Muscle layer of duodenum (tissue), 2 donors: ENCODE measurements at regions not wholly inside any gene's neighbourhood (a gene's known extent, or its start where the extent isn't known, plus 50 kb on each side); places are given as distances from the start of the nearest gene placed in this dataset.
"Not testable (repeated sequence)": the region's sequence is repeated elsewhere in the genome, so short reads cannot be mapped to it uniquely, and the experiment has no call there.

Experiments used
- H3K27ac ChIP-seq: one replicate; pipeline ENCODE4 v1.7.0; 2013; ENCODE audit warnings: mild to moderate bottlenecking, low read length
- H3K27me3 ChIP-seq: one replicate; pipeline ENCODE4 v1.7.0; 2013; ENCODE audit warnings: low read depth, mild to moderate bottlenecking, control low read depth, low read length
- H3K36me3 ChIP-seq, 2 donors: one replicate each; pipeline ENCODE4 v1.7.0; 2013; ENCODE audit warnings: low read length in 2 of 2, control low read depth in 1 of 2, mild to moderate bottlenecking in 1 of 2; ENCODE audit not compliant: insufficient read depth in 2 of 2, control insufficient read depth in 1 of 2
- H3K4me1 ChIP-seq, 2 donors: one replicate each; pipeline ENCODE4 v1.7.0; 2013; ENCODE audit warnings: low read length in 2 of 2, mild to moderate bottlenecking in 2 of 2, control low read depth in 1 of 2, moderate library complexity in 1 of 2; ENCODE audit not compliant: insufficient read depth in 2 of 2, control insufficient read depth in 1 of 2
- H3K4me3 ChIP-seq, 2 donors: one replicate each; pipeline ENCODE4 v1.7.0; 2013; ENCODE audit warnings: low read length in 2 of 2, low read depth in 1 of 2, mild to moderate bottlenecking in 1 of 2
- H3K9me3 ChIP-seq, 2 donors: one replicate each; pipeline ENCODE4 v1.7.0; 2013; ENCODE audit warnings: low read length in 2 of 2, control low read depth in 1 of 2, mild to moderate bottlenecking in 1 of 2; ENCODE audit not compliant: control insufficient read depth in 1 of 2
- donor health status: healthy.

DNA sequence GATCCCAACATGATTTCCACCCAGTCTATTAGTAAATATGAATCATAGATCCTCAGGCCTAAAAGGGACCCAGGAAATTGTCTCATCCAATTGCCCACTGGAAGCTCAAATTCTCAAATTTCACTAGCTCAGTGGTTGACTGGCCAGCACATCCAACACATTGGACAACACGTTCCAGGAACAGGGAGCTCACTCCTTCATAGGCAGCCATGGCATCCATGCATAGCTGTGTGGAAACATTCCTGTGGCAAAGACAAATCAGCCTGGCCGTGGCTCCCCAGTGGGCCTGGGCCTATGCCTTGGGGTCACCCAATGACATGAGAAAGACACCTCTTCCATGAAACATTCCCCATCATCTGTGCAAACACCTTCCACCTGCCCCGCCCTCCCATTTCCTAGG is 261.1 kb downstream of the ANAPC1 start:
- H3K4me1 ChIP-seq: peaks cover 0 to 1% of the 10 kb centered on the region in 2 donors
- no peaks in the 10 kb centered on the region for H3K27me3 ChIP-seq
- H3K4me3 ChIP-seq: no peak overlapping the region
- peaks cover 0 to 6% of the 10 kb centered on the region in 2 donors for H3K9me3 ChIP-seq
- no peaks in the 10 kb centered on the region for H3K36me3 ChIP-seq
- H3K27ac ChIP-seq: no peak overlapping the region

DNA sequence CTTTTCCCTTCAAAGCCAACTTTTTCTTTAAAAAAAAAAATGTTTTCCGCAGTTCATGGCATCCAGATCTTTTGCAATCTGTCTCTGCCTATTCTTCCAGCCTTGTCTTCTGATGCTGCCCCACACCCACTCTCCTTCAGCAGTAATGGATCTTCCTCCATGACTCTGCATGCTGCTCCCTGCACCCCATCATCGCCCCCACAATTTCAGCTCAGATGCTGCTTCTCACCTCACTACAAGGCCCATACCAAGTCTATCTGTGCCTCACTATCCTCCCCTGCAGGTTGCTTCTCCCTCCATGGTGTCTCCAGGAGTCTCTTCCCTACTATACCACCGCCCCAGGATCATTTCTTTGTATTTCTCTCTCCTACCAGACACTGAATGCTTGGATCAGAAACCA is 260.6 kb downstream of the ANAPC1 start:
- no peaks in the 10 kb centered on the region for H3K27me3 ChIP-seq
- H3K27ac ChIP-seq: no peak overlapping the region
- H3K36me3 ChIP-seq: no peaks in the 10 kb centered on the region
- H3K4me3 ChIP-seq: no peak overlapping the region
- H3K9me3 ChIP-seq: peaks cover 0 to 9% of the 10 kb centered on the region in 2 donors
- H3K4me1 ChIP-seq: no peaks in the 10 kb centered on the region

DNA sequence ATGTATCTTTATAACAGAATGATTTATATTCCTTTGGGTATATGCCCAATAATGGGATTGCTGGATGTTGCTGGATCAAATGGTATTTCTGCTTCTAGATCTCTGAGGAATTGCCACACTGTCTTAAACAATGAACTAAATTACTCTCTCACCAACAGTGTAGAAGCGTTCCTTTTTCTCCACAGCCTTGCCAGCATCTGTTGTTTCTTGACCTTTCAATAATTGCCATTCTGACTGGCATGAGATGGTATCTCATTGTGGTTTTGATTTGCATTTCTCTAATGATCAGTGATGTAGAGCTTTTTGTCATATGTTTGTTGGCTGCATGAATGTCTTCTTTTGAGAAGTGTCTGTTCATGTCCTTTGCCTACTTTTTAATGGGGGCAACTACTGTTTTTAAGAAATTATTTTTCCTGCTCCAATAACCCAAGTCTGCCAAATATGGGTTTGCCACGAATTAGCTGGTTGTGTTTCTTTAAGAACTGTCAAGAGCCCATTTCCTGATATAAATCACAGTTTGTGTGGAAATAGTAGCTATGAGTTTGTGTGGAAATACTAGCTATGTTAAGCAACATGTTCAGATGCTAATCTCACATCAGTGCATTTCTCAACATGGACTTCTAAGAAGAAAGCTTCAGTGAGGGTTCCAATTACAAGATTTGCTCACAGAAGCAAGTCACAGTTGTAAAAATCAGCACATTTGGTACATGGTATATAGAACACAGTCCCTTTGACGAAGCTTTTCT is 259.4 kb downstream of the ANAPC1 start:
- H3K36me3 ChIP-seq: no peaks in the 10 kb centered on the region
- H3K27ac ChIP-seq: no peak overlapping the region

DNA sequence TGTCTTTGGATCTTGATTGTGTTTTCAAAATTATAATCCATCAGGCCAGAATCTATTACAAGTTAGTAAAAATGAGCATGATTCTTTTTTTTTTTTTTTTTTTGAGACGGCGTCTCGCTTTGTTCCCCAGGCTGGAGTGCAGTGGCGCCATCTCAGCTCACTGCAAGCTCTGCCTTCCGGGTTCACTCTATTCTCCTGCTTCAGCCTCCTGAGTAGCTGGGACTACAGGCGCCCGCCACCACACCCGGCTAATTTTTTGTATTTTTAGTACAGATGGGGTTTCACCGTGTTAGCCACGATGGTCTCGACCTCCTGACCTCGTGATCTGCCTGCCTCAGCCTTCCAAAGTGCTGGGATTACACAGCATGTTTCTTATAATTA is 258.8 kb downstream of the ANAPC1 start:
- H3K27me3 ChIP-seq, H3K4me1 ChIP-seq, H3K4me3 ChIP-seq, H3K27ac ChIP-seq, H3K36me3 ChIP-seq: not testable (repeated sequence)
- H3K9me3 ChIP-seq: peaks cover 4 to 14% of the 10 kb centered on the region in 2 donors

More for the DNA sequence above, 259.4 kb downstream of the ANAPC1 start:
- H3K4me1 ChIP-seq: no peaks in the 10 kb centered on the region
- peaks cover 4 to 14% of the 10 kb centered on the region in 2 donors for H3K9me3 ChIP-seq
- no peak overlapping the region for H3K4me3 ChIP-seq
- H3K27me3 ChIP-seq: no peaks in the 10 kb centered on the region

DNA sequence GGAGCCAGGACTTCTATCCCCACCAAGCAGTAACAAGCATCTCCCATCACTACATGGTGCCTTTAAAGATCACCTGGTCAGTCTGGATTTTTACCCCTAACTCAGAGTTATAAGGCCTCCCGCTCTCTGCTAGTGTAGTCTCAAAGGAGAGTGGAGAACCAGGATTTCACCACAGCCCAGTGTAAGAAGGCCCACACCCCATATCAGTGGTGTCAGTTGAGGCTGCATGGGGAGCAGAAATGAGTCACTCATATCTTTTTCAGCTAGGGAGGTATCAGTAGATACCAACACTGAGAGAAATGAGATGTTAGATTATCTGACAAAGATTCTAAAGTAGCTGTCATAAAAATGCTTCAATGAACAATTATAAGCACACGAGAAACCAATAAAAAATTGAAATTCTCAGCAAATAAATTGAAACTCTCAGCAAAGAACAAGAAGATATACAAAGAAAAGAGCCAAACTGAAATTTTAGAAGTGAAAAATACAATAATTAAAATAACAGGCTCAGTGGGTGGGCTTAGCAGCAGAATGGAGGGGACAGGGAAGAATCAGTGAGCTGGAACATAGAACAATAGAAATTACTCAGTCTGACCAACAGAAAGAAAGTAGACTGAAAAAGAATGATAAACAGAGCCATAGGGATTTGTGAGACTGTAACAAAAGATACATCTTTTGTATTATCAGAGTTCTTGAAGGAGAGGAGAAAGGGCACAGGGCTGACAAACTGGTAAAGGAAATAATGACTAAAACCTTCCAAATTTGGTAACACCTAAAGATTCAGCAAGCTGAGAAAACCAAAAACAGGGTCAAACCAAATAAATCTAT is 257.7 kb downstream of the ANAPC1 start:
- Histone ChIP-seq H3K27ac (no peak overlapping the region), H3K36me3 (no peaks in the 10 kb centered on the region)

DNA sequence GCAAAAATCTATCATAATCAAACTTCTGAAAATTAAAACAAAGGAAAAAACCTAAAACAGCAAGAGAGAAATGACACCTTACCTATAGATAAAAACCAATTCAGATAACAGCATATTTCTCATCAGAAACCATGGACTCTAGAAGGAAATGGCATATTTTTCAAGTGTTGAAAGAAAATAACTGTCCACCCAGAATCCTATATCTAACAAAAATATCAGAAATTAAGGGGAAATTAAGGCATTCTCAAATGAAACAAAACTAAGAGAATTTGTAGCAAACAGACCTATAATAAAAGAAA is 257.2 kb downstream of the ANAPC1 start:
- no peaks in the 10 kb centered on the region for H3K27me3 ChIP-seq
- no peak overlapping the region for H3K4me3 ChIP-seq
- H3K9me3 ChIP-seq: peaks cover 4 to 14% of the 10 kb centered on the region in 2 donors
- no peak overlapping the region for H3K27ac ChIP-seq
- no peaks in the 10 kb centered on the region for H3K4me1 ChIP-seq
- H3K36me3 ChIP-seq: no peaks in the 10 kb centered on the region

More for the DNA sequence above, 257.7 kb downstream of the ANAPC1 start:
- Histone ChIP-seq H3K9me3 (peaks cover 4 to 14% of the 10 kb centered on the region in 2 donors), H3K4me3 (no peak overlapping the region), H3K4me1 (no peaks in the 10 kb centered on the region), H3K27me3 (no peaks in the 10 kb centered on the region)

DNA sequence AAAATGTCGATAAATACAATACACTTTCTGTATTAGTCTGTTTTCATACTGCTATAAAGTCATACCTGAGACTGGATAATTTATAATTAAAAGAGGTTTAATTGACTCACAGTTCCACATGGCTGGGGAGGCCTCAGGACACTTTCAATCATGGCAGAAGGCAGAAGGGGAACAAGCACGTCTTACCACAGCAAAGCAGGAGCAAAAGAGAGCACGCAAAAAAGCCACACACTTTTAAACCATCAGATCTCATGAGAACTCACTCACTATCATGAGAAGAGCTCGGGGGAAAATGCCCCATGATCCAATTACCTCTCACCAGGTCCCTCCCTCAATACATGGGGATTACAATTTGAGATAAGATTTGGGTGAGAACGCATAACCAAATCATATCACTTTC is 256.7 kb downstream of the ANAPC1 start:
- Histone ChIP-seq H3K4me1 (no peaks in the 10 kb centered on the region), H3K36me3 (no peaks in the 10 kb centered on the region), H3K9me3 (peaks cover 4 to 14% of the 10 kb centered on the region in 2 donors), H3K27ac (no peak overlapping the region), H3K27me3 (no peaks in the 10 kb centered on the region), H3K4me3 (no peak overlapping the region)

DNA sequence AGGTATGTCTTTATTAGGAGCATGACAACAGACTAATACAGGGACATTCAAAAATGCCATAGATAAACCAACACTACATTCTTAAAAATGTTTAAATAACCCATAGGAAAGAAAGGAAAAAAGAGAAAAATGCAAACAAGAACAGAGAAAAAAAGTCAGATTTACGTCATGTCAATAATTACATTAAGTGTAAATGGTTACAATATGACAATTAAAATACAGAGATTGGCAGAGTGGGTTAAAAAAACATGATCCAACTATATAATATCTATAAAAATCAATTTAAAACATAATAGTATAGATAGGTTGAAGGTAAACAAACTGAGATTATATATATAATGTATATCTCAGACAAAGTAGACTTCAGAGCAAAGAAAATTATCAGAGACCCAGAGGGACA is 255.8 kb downstream of the ANAPC1 start:
- H3K36me3 ChIP-seq: no peaks in the 10 kb centered on the region
- H3K9me3 ChIP-seq: peaks cover 4 to 14% of the 10 kb centered on the region in 2 donors
- no peaks in the 10 kb centered on the region for H3K4me1 ChIP-seq
- no peak overlapping the region for H3K27ac ChIP-seq
- no peaks in the 10 kb centered on the region for H3K27me3 ChIP-seq
- H3K4me3 ChIP-seq: no peak overlapping the region

DNA sequence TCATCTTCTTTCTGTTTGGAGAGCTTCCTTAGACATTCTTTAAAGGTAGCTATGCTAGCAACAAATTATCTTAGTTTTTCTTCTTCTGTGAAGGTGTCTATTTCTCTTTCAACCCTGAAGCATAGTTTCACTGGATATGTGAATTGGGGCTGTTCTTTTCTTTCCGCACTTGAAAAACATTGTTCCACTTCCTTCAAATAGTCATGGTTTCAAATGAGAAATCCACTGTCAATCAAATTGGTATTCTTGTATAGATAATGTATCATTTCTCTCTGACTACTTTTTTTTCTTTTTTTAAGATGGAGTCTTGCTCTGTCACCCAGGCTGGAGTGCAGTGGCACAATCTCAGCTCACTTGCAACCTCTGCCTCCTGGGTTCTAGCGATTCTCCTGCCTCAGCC is 254.0 kb downstream of the ANAPC1 start:
- H3K27ac ChIP-seq: no peak overlapping the region
- H3K9me3 ChIP-seq: peaks cover 4 to 14% of the 10 kb centered on the region in 2 donors
- no peaks in the 10 kb centered on the region for H3K4me1 ChIP-seq
- no peaks in the 10 kb centered on the region for H3K27me3 ChIP-seq
- no peak overlapping the region for H3K4me3 ChIP-seq
- no peaks in the 10 kb centered on the region for H3K36me3 ChIP-seq

DNA sequence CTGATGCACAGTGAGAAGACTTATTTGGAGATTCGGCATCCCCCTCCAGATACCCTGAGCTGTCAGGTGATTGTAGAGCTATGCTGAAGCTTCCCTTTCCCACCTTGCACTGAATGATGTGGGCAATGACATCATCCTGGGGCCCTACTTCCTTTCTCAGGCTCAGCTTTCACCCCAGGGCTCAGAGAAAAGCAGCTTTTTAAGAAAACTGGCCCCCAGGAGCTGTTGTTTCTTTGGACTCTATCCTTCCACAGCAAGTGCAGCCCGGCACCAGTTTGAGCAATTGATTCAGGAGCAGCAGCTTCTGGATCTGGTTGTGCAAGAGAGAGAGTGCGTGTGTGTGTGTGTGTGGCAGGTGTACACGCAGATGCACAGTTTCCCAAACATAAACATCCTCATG is 251.3 kb downstream of the ANAPC1 start:
- Histone ChIP-seq H3K27ac (no peak overlapping the region), H3K4me1 (no peaks in the 10 kb centered on the region), H3K36me3 (no peaks in the 10 kb centered on the region), H3K9me3 (peaks cover 4 to 8% of the 10 kb centered on the region in 2 donors), H3K4me3 (no peak overlapping the region), H3K27me3 (no peaks in the 10 kb centered on the region)

DNA sequence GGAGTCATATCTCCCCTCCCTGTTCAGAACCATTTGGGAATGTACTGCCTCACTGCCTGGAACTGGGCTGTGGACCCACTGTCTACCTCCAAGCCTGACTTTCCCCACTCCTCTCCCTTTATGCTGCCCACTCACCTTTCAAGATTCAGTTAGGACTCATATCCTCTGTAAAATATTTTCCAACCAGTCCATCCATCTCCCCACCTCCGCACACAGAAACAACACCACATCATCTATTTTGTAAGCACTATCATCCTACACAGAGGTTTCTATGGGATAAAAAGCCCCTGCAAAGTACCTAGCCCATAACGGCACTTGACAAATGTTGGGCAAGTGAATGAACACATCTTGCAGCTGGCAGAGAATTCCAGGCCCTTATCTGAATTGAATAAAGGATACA is 250.8 kb downstream of the ANAPC1 start:
- Histone ChIP-seq H3K27ac (no peak overlapping the region), H3K4me3 (no peak overlapping the region), H3K36me3 (no peaks in the 10 kb centered on the region), H3K27me3 (no peaks in the 10 kb centered on the region), H3K4me1 (no peaks in the 10 kb centered on the region), H3K9me3 (peaks cover 4 to 6% of the 10 kb centered on the region in 2 donors)
